ENCODE measurements at regions not wholly inside any gene's neighbourhood (a gene's known extent, or its start where the extent isn't known, plus 50 kb on each side); places are given as distances from the start of the nearest gene placed in this dataset.
"Not testable (repeated sequence)": the region's sequence is repeated elsewhere in the genome, so short reads cannot be mapped to it uniquely, and the experiment has no call there.

DNA sequence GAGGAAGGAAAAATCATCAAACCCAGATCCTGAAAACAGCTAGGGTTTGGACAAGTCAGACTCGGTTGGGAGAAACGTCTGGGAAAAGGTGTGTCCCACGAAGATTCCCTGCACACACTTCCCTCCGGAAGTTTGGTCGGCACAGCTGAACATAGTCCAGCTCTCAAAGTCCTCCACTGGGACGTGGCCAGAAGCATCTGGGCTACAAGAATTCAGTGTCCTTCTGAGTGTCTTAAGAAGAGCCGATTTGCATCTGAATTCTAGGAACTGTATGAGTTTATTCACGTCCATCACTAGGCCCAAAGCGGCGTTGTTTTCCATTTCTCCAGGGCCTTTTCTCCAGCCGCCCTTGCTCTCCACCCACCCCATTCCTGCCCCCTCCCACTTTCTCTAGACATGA lies 109.1 kb downstream of the C17orf67 start:
- H3K4me3 ChIP-seq (ENCODE audit: low read depth, low read length), result no peak overlapping the region
- TF ChIP-seq, protein P1, sequence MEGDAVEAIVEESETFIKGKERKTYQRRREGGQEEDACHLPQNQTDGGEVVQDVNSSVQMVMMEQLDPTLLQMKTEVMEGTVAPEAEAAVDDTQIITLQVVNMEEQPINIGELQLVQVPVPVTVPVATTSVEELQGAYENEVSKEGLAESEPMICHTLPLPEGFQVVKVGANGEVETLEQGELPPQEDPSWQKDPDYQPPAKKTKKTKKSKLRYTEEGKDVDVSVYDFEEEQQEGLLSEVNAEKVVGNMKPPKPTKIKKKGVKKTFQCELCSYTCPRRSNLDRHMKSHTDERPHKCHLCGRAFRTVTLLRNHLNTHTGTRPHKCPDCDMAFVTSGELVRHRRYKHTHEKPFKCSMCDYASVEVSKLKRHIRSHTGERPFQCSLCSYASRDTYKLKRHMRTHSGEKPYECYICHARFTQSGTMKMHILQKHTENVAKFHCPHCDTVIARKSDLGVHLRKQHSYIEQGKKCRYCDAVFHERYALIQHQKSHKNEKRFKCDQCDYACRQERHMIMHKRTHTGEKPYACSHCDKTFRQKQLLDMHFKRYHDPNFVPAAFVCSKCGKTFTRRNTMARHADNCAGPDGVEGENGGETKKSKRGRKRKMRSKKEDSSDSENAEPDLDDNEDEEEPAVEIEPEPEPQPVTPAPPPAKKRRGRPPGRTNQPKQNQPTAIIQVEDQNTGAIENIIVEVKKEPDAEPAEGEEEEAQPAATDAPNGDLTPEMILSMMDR (IDR thresholded peaks at IDR 0.05; ENCODE audit: low read depth, low read length), result no peak

DNA sequence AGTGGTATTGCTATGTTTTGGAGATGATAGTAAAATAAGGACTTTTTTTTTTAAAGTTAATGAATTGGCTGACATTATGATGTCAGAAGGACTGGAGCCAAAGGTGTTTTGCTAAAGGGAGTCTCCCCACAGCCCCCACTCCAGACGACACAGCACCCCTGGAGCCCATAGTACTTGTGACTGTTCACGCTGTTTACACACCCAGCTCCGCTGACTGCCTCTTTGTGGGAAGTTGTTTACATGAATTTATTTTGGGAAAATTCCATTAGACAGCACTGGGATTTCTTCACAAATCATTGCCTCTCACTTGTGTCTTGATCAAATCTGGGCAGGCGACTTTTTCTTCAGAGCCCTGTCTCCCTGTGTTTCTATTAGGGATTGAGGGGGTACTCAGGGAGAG lies 108.6 kb downstream of the C17orf67 start:
- no peak overlapping the region for H3K4me3 ChIP-seq (ENCODE audit: low read depth, low read length)
- TF ChIP-seq, protein P1 (IDR thresholded peaks at IDR 0.05; ENCODE audit: low read depth, low read length), result no peak

DNA sequence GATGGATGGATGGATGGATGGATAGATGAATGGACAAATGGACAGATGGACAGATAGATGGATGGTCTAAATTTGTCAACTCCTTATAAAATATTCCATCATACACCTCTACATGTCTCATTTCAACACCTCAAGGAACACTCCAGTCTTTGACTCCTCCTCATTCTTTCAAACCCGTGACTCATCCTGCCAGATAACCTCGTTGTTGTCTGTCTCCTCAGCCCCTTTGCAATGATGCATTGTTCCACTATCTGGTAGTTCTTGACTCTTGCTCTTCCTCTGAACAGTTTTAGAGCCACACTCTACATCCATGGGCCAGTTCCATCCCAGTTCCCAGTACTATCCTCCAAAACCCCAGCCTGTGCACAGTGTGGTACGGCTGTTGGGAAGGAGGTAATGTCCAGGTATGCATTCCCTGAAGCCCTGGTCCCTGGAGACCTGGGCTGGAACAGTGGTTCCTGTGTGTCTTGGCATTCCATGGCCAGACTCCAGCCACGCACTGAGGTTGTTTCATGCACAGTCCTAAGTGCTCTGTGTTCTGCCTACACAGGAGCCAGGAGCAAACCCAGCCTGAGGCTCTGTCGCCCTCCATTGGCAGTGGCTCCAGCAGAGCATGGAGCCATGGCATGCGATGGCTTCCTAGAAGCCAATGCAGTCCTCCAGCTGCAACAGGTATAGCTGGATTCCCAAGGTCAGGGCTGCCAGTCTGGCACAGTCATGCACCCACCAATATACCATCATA lies 105.7 kb downstream of the C17orf67 start:
- no peak overlapping the region for H3K4me3 ChIP-seq (ENCODE audit: low read depth, low read length)
- TF ChIP-seq, protein P1 (IDR thresholded peaks at IDR 0.05; ENCODE audit: low read depth, low read length), result no peak

DNA sequence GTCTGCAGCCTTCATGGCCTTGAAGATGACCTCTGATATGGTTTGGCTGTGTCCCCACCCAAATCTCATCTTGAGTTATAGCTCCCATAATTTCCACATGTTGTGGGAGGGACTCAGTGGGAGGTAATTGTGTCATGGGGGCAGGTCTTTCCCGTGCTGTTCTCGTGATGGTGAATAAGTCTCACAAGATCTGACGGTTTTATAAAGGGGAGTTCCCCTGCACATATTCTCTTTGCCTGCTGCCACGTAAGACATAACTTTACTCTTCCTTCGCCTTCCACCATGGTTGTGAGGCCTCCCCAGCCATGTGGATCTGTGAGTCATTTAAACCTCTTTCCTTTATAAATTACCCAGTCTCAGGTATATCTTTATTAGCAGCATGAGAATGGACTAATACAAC lies 102.6 kb downstream of the C17orf67 start:
- not testable (repeated sequence) for H3K4me3 ChIP-seq (ENCODE audit: low read depth, low read length)

DNA sequence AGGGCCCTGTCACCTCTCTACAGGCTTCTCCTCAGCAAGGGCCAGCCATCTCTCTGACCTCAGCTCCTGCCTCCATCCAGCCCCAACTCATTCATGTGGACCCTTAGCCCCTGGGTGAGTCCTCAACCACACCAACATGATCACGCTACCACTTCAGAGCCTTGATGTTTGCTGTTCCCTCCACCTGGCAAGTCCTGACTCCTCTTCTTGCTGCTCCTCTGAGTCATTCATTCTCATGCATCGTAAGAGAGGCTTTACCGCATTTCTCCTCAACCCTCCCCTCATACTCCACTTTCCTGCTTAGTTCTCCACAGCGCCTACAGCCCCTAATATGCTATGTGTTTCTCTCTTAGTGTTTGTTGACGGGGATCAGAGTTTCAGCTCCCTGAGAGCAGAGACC lies 99.9 kb downstream of the C17orf67 start:
- TF ChIP-seq, protein P1 (IDR thresholded peaks at IDR 0.05; ENCODE audit: low read depth, low read length), result no peak
- no peak overlapping the region for H3K4me3 ChIP-seq (ENCODE audit: low read depth, low read length)

DNA sequence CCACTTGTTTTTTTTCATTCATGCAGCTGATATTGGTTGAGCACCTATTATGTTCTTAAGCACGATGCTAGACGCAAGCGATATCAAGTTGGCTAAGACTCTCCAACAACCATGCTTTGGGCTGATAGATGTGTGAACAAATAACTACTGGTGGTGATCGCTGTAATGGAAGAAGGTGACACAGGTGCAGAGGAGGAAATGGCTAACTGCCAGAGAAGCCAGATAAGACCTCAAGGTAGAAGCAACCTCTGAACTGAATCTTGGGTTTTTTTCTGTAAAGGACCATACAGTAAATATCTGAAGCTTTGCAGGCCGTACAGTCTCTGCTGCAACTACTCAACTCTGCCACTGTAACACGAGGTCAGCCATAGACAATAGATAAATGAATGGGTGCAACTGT lies 97.9 kb downstream of the C17orf67 start:
- no peak overlapping the region for H3K4me3 ChIP-seq (ENCODE audit: low read depth, low read length)
- TF ChIP-seq, protein P1 (IDR thresholded peaks at IDR 0.05; ENCODE audit: low read depth, low read length), result no peak

DNA sequence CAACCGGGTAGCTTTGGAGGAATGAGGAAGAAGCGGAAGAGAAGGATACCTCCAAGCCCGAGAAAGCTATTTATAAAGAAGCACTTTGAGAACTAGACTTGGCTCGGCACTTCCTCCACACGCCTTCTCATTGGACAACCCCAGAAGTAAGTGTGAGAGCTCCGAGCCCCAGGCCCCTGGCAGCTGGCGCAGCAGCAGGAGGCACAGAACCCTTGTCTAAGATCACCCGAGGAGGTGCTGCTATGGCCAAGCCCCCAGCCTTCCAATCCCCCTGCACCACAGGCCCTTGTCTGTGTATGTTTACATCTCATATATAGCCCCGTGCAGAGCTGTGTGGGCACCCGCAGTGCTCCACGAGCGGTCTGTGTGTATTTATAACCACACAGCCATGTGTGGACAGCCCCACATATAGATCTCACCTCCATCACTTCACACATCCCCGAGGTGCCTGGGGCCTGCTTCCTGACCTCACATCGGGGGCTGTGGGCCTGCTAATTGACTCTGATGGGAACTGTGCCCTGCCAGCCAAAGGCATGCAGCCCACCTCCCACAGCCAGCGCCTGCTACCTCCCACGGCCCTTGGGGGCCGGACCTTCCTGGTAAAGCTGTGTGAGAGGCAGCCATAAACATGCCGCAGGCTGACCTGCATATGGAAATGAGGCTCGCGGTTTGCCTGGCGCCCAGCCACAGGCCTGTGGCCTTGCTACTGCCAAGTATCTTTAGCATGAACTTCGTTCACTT lies 96.1 kb downstream of the C17orf67 start:
- TF ChIP-seq, protein P1 (IDR thresholded peaks at IDR 0.05; ENCODE audit: low read depth, low read length), result no peak
- H3K4me3 ChIP-seq (ENCODE audit: low read depth, low read length), result no peak overlapping the region
